ENCODE measurements at regions not wholly inside any gene's neighbourhood (a gene's known extent, or its start where the extent isn't known, plus 50 kb on each side); places are given as distances from the start of the nearest gene placed in this dataset.

GRCh38 chr7:142698429-142698828 is 50.8 kb upstream of the PRSS1 start:
- no peak for ATAC-seq (replicated peaks in 6 of 8)
- Histone ChIP-seq H3K4me3 (no peak overlapping the region), H3K27ac (no peak overlapping the region), H3K4me1 (replicated peaks in 1 of 2) (peaks cover 3 to 5% of the 10 kb centered on the region in 2 donors)
- WGBS, 10 experiments: 43 to 100% (median 86%) methylated on average over 1 of the region's 1 CpG; no CpG with 5 or more reads in 3 of the 10 experiments
- in situ Hi-C loops (cut with MboI; ENCODE audit: low pct_unique_long_range_greater_than_20kb in 2 of 9, low sequenced_read_pairs in 9 of 9, unreplicated experiment in 9 of 9): no loop called here

DNA sequence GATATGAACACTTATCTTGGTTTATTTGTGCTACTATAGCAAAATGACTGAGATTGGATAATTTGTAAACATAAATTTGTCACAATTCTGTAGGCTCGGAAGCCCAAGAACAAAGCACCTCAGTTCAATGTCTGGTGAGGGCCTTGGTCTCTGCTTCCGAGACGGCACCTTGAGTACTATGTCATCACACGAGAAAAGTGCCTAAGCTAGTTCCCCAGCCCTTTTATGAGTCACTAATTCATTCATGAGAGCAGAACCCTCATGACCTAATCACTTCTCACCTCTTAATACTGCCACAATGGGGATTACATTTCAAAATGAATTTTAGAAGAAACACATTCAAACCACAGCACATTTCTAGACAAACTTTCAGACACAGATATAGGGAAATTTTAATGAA is 52.0 kb upstream of the PRSS1 start:
- Histone ChIP-seq H3K27ac (no peak overlapping the region), H3K4me1 (replicated peaks in 1 of 2) (peaks cover 3 to 5% of the 10 kb centered on the region in 2 donors), H3K4me3 (no peak overlapping the region)
- 0 to 80% (median 50%) methylated on average over 1 to 4 of the region's 4 CpGs; no CpG with 5 or more reads in 1 of the 10 experiments for WGBS, 10 experiments
- ATAC-seq (replicated peaks in 6 of 8): peak in 1 of 8 experiments; percentile 32
- in situ Hi-C loops (cut with MboI; ENCODE audit: low pct_unique_long_range_greater_than_20kb in 2 of 9, low sequenced_read_pairs in 9 of 9, unreplicated experiment in 9 of 9): no loop called here

DNA sequence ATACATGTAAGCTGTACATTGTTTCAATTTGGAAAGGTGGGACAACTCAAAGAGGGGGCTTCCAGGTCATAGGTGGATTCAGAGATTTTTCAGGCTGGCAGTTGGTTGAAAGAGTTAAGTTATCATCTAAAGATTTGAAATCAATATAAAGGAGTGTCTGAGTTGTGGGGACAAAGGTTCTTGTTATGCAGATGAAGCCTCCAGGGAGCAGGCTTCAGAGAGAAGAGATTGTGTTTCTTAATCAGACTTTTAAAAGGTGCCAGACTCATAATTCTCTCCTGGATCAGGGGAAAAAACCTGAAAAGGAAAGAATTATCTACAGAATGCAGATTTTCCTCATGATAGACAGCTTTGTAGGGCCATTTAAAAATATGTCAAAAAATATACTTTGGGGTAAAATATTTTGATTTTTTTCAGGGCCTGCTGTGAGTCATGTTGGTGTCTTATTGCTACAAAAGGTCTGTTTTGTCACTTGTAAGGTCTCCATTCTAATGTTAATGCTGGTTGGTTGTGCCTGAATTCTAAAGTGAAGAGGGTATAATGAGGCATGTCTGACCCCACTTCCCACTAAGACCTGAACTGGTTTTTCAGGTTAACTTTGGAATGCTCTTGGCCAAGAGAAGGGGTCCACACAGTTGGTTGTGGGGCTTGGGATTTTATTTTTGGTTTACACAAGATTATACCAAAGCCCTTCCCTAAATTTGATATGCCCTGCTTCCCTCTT is 52.7 kb upstream of the PRSS1 start:
- Histone ChIP-seq H3K4me3 (no peak overlapping the region), H3K27ac (no peak overlapping the region), H3K4me1 (replicated peaks in 1 of 2) (peaks cover 3 to 5% of the 10 kb centered on the region in 2 donors)
- ATAC-seq (replicated peaks in 6 of 8): no peak
- in situ Hi-C loops (cut with MboI; ENCODE audit: low pct_unique_long_range_greater_than_20kb in 2 of 9, low sequenced_read_pairs in 9 of 9, unreplicated experiment in 9 of 9): no loop called here

DNA sequence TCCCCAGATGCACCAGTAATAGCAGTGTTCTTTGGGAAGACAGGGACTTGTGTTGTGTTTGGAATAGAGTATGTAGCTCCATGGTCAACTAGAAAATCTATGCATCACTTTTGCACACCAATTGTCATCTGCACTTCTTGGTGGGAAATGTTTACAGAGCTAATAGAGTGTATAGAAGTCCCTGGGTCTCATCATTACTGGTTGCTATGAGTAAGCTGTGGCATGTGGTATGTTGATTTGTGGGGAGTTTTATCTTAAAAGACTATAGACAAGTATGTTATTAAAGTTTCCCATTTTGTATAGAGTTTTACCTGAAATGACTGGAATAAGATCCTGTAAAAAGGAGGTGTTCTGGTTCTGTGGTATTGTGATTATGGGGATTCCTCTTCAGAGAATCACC is 55.4 kb upstream of the PRSS1 start:
- Histone ChIP-seq H3K4me1 (replicated peaks in 1 of 2) (peaks cover 3 to 5% of the 10 kb centered on the region in 2 donors), H3K4me3 (no peak overlapping the region), H3K27ac (no peak overlapping the region)
- no peak for ATAC-seq (replicated peaks in 6 of 8)
- in situ Hi-C loops (cut with MboI; ENCODE audit: low pct_unique_long_range_greater_than_20kb in 2 of 9, low sequenced_read_pairs in 9 of 9, unreplicated experiment in 9 of 9): no loop called here

DNA sequence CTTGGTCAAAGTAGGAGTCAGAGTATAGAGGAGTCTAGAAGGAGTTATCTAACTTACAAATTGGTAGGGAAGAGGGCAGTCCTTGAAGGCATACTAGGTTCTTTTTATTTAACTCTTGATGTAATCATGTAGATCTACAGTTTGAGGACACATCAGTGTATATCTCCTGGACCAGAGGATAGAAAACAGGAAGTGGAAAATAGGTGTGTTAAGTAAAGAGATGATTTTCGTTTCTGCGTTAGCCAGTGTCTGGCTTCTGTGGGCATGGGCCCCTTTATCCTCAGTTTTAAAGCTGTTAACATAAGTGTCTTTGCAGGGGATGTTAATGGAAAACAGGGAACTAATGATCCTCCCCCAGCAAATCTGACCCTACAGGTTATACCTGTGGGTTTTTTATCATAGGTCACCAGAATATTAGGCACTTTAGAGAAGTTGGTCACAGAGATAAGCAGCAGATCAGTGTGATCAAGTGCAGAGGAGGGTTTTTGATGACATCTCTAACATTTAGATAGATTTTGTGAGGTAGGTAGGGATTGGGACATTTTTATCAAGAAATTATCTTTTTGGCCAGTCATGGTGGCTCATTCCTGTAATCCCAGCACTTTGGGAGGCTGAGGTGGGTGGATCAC is 58.6 kb upstream of the PRSS1 start:
- in situ Hi-C loops (cut with MboI; ENCODE audit: low pct_unique_long_range_greater_than_20kb in 2 of 9, low sequenced_read_pairs in 9 of 9, unreplicated experiment in 9 of 9): no loop called here
- H3K27ac ChIP-seq: no peak overlapping the region
- 63 to 100% (median 68%) methylated on average over 2 of the region's 2 CpGs; no CpG with 5 or more reads in 5 of the 10 experiments for WGBS, 10 experiments
- ATAC-seq (replicated peaks in 6 of 8): no peak
- no peaks in the 10 kb centered on the region for H3K4me1 ChIP-seq (replicated peaks in 1 of 2)
- H3K4me3 ChIP-seq: no peak overlapping the region

DNA sequence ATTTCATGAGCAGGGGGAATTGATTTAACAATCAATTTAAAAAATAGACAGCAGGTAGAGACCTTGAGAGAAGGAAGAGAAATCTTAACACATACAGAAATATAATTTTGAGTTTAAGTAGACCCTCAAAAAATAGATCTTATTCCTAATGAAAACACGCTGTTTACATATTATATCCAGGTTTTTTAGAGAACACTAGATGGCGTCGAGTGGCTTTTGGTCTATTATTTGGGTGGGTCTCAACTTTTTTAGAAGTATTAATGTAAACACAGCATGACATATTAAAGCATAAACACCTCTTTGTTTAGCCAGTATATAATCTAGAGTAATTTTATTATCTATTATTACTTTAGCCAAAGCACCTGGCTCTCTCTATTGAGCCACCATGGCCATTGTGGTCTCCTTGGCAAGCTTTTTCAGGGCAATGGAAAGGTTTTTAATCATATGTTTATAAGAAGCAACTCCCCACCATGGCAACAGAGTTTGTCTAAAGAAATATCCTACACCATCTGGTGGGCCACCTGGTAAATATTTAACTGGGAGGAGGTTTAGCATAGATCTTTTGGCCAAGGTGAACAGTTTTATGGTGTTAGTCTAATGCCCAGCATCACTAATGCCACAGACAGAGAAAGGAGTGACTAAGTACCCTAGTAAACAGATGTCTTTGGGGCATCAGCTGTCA is 59.7 kb upstream of the PRSS1 start:
- ATAC-seq (replicated peaks in 6 of 8): no peak
- in situ Hi-C loops (cut with MboI; ENCODE audit: low pct_unique_long_range_greater_than_20kb in 2 of 9, low sequenced_read_pairs in 9 of 9, unreplicated experiment in 9 of 9): no loop called here
- no peak overlapping the region for H3K27ac ChIP-seq
- H3K4me3 ChIP-seq: no peak overlapping the region
- no peaks in the 10 kb centered on the region for H3K4me1 ChIP-seq (replicated peaks in 1 of 2)
- 4 to 93% (median 67%) methylated on average over 2 to 3 of the region's 3 CpGs for WGBS, 10 experiments

- WGBS, 10 experiments: 7 to 80% (median 63%) methylated on average over 1 to 2 of the region's 2 CpGs; no CpG with 5 or more reads in 4 of the 10 experiments
- no peak overlapping the region for H3K27ac ChIP-seq
- no peaks in the 10 kb centered on the region for H3K4me1 ChIP-seq (replicated peaks in 1 of 2)
- no peak for ATAC-seq (replicated peaks in 6 of 8)
- H3K4me3 ChIP-seq: no peak overlapping the region
- in situ Hi-C loops (cut with MboI; ENCODE audit: low pct_unique_long_range_greater_than_20kb in 2 of 9, low sequenced_read_pairs in 9 of 9, unreplicated experiment in 9 of 9): no loop called here
Observed at GRCh38 chr7:142685877-142686508, 63.3 kb upstream of the PRSS1 start.

GRCh38 chr7:142681314-142682092 is 67.8 kb upstream of the PRSS1 start:
- in situ Hi-C loops (cut with MboI; ENCODE audit: low pct_unique_long_range_greater_than_20kb in 2 of 9, low sequenced_read_pairs in 9 of 9, unreplicated experiment in 9 of 9): no loop called here
- no peak overlapping the region for H3K4me3 ChIP-seq
- WGBS, 10 experiments: 19 to 90% (median 77%) methylated on average over 1 to 3 of the region's 3 CpGs; no CpG with 5 or more reads in 2 of the 10 experiments
- H3K27ac ChIP-seq: no peak overlapping the region
- H3K4me1 ChIP-seq (replicated peaks in 1 of 2): no peaks in the 10 kb centered on the region
- peak in 1 of 8 experiments; percentile 74 for ATAC-seq (replicated peaks in 6 of 8)

- 36 to 100% (median 71%) methylated on average over 1 to 2 of the region's 2 CpGs; no CpG with 5 or more reads in 1 of the 10 experiments for WGBS, 10 experiments
- ATAC-seq (replicated peaks in 6 of 8): no peak
- no peak overlapping the region for H3K4me3 ChIP-seq
- no peaks in the 10 kb centered on the region for H3K4me1 ChIP-seq (replicated peaks in 1 of 2)
- in situ Hi-C loops (cut with MboI; ENCODE audit: low pct_unique_long_range_greater_than_20kb in 2 of 9, low sequenced_read_pairs in 9 of 9, unreplicated experiment in 9 of 9): no loop called here
- H3K27ac ChIP-seq: no peak overlapping the region
Observed at GRCh38 chr7:142671506-142671905, 77.8 kb upstream of the PRSS1 start.

DNA sequence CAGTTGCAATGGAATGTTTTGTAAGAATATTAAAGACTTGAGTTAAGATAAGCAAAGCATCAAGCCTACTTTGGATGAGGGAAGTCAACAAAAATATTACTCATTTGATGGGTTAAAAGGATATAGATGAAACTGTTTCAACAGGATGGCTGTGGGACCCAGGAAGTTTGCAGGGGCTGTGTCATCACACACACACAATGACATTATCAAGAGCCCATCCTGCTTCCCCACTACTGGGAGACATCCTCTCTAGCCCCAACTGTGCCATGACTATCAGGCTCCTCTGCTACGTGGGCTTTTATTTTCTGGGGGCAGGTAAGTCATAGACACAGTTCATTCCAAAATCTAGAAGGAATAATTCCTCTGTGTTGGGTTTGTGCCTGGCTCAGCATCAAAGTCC is 78.8 kb upstream of the PRSS1 start:
- H3K27ac ChIP-seq: no peak overlapping the region
- H3K4me3 ChIP-seq: no peak overlapping the region
- H3K4me1 ChIP-seq (replicated peaks in 1 of 2): no peaks in the 10 kb centered on the region
- 0 to 38% (median 0%) methylated on average over 1 of the region's 1 CpG; no CpG with 5 or more reads in 5 of the 10 experiments for WGBS, 10 experiments
- in situ Hi-C loops (cut with MboI; ENCODE audit: low pct_unique_long_range_greater_than_20kb in 2 of 9, low sequenced_read_pairs in 9 of 9, unreplicated experiment in 9 of 9): no loop called here
- no peak for ATAC-seq (replicated peaks in 6 of 8)

DNA sequence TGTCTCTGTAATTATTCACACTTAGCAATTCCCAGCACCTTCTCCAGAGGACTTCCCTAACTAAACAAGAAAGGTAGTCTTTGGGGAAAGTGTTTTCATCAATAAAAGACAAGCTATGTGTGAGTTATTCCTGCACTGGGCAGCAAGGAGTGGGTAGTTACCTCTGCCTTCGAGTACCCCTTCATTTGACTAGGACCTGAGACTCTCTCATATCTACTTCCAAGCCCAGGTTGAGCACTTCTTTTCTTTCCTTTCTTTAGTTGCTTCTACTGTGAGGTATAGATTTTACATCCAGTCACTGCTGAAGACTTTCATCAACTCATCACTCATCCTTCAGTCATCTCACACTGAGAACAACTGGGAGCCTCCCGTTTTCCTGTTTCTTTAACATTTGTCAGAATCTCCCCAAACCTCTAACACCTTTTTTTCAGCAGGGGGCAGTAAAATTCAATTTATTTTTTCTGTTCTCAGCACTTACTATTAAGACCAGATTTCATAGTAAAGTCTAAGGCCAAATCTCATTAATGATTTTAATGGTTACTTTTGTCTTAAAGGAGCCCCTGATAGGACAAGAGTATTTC is 80.1 kb upstream of the PRSS1 start:
- H3K4me3 ChIP-seq: no peak overlapping the region
- WGBS, 10 experiments: 0 to 50% (median 31%) methylated on average over 1 to 2 of the region's 2 CpGs; no CpG with 5 or more reads in 1 of the 10 experiments
- H3K4me1 ChIP-seq (replicated peaks in 1 of 2): no peaks in the 10 kb centered on the region
- peak in 2 of 8 experiments; percentile 33 to 47 for ATAC-seq (replicated peaks in 6 of 8)
- in situ Hi-C loops (cut with MboI; ENCODE audit: low pct_unique_long_range_greater_than_20kb in 2 of 9, low sequenced_read_pairs in 9 of 9, unreplicated experiment in 9 of 9): no loop called here
- no peak overlapping the region for H3K27ac ChIP-seq

- no peak overlapping the region for H3K4me3 ChIP-seq
- in situ Hi-C loops (cut with MboI; ENCODE audit: low pct_unique_long_range_greater_than_20kb in 2 of 9, low sequenced_read_pairs in 9 of 9, unreplicated experiment in 9 of 9): no loop called here
- H3K27ac ChIP-seq: no peak overlapping the region
- H3K4me1 ChIP-seq (replicated peaks in 1 of 2): no peaks in the 10 kb centered on the region
- no peak for ATAC-seq (replicated peaks in 6 of 8)
- WGBS, 10 experiments: 21 to 55% (median 45%) methylated on average over 1 to 4 of the region's 4 CpGs; no CpG with 5 or more reads in 3 of the 10 experiments
Observed at GRCh38 chr7:142668495-142668894, 80.8 kb upstream of the PRSS1 start.

All from motor neuron (in vitro differentiated cells).